ENCODE measurements at regions not wholly inside any gene's neighbourhood (a gene's known extent, or its start where the extent isn't known, plus 50 kb on each side); places are given as distances from the start of the nearest gene placed in this dataset.
"Not testable (repeated sequence)": the region's sequence is repeated elsewhere in the genome, so short reads cannot be mapped to it uniquely, and the experiment has no call there.

DNA sequence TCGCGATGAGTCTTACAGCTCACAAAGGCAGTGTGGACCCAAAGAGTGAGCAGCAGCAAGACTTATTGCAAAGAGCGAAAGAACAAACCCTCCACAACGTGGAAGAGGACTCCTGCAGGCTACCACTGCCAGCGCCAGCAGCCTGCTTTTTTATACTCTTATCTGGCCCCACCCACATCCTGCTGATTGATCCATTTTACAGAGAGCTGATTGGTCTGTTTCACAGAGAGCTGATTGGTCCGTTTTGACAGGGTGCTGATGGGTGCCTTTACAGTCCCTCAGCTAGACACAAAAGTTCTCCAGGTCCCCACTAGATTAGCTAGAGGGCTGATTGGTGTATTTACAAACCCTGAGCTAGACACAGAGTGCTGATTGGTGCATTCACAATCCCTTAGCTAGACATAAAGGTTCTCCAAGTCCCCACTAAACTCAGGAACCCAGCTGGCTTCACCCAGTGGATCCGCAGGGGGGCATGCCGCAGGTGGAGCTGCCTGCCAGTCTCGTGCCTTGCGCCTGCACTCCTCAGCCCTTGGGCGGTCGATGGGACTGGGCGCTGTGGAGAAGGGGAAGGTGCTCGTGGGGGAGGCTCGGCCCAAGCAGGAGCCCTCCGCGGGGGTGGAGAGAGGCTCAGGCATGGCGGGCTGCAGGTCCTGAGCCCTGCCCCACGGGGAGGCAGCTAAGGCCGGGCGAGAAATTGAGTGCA lies 75.7 kb downstream of the QDPR start:
- not testable (repeated sequence) for DNase-seq (ENCODE audit: low spot score)

DNA sequence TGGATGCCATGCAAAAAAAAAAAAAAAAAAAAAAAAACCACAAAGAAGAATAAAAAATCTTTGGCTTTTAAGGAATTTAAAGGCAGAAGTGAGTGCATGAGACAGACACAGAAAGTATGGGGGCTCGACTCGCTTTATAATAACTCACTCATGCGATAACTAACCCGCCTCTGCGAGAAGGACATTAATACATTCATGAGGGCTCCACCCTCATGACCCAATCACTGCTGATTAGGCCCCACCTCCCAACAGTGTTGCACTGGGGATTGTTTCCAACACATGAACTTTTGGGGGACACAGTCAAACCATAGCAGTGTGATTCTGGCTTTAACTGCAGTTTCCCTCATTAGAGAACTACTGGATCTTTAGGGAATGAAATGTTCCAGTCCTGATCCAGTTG lies 78.1 kb downstream of the QDPR start:
- no peak for DNase-seq (ENCODE audit: low spot score)

- no peak for DNase-seq (ENCODE audit: low spot score)
These were observed 83.9 kb downstream of the QDPR start for GRCh38 chr4:17427991-17428390.

DNA sequence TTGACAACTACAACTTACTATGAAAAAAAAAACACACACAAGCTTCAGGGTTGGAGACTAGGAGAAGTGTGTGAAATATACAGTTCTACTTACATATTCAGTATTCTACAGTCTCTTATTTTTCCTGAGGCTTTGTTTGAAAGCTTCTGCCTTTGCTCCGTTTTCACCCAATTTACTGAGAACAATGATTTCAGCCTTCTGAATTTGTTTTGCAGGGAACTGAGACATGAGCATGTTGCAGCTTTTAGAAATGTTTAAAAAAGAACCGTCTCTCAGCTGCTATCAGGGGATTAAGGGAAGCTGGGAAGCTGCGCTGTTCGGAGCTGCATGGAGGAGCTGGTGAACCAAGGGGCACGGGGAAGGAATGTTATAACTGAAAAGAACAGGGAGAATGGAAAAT lies 85.7 kb downstream of the QDPR start:
- no peak for DNase-seq (ENCODE audit: low spot score)

- DNase-seq (ENCODE audit: low spot score): no peak
These were observed 93.9 kb downstream of the QDPR start for GRCh38 chr4:17418010-17418409.

DNA sequence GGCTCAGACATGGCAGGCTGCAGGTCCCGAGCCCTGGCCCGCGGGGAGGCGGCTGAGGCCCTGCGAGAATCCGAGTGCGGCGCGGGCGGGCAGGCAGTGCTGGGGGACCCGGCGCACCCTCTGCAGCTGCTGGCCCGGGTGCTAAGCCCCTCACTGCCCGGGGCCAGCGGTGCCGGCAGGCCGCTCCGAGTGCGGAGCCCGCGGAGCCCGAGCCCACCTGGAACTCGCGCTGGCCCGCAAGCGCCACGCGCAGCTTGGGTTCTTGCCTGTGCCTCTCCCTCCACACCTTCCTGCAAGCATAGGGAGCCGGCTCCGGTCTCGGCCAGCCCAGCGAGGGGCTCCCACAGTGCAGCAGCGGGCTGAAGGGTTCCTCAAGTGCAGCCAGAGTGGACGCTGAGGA lies 97.5 kb downstream of the QDPR start:
- DNase-seq (ENCODE audit: low spot score): no peak

- no peak for DNase-seq (ENCODE audit: low spot score)
These were observed 111.2 kb downstream of the QDPR start for GRCh38 chr4:17400686-17401085.

GRCh38 chr4:17398805-17399204 lies 113.1 kb downstream of the QDPR start:
- no peak for DNase-seq (ENCODE audit: low spot score)

DNA sequence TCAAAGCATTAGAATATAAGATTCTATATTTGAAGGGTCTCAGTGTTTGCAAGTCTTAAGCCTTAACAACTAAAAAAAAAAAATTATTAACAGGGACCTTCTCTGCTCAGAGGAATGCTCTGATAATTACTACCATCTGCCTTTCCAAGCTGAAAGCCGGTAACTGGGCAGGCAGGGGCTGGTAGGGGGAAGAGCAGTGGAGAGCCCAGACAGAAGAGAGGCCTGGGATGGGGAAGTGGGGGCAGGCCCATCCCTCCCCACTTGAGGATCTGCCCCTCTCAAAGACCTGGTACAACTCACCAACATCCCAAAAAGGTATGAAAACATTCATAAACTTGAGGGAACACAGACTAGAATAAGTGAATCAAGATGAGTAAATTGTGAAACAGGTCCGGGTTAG lies 113.9 kb downstream of the QDPR start:
- DNase-seq (ENCODE audit: low spot score): no peak

- DNase-seq (ENCODE audit: low spot score): no peak
These were observed 114.3 kb downstream of the QDPR start for GRCh38 chr4:17397611-17398010.

DNA sequence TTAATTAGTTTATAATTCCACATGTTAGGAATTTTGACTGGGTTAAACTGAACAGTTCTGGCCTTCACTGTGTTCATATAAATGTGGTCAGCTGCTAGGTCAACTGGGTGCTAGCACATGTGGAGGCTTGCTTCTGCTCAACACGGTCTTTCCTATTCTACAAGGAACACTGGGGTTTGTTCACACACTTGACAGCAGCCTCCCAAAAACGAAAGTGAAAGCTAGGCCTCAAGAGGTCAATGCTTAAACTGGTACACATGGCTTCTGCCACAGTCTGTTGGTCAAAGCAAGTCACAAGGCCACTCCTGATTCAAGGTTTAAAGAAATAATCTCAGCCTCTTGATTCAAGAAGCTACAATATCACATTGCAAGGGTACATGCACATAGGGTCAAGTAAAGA lies 126.5 kb downstream of the QDPR start:
- peak; percentile 22 for DNase-seq (ENCODE audit: low spot score)

DNA sequence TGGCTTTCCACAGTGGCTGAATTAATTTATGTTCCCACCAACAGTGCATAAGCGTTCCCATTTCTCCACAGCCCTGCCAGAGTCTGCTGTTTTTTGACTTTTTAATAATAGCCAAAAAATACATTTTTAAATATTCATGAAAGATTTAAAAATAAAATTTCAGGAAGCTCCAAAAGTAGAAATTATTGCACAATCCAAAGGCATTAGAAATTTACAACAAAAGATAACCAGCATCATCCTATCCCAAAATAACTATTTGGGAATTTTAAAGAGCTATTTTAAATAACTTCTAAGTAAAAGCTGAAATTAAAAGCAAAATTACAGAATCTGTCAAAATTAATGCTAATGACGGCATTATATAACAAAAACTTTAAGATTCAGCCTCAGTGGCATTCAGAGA lies 131.5 kb downstream of the QDPR start:
- DNase-seq (ENCODE audit: low spot score): no peak

DNA sequence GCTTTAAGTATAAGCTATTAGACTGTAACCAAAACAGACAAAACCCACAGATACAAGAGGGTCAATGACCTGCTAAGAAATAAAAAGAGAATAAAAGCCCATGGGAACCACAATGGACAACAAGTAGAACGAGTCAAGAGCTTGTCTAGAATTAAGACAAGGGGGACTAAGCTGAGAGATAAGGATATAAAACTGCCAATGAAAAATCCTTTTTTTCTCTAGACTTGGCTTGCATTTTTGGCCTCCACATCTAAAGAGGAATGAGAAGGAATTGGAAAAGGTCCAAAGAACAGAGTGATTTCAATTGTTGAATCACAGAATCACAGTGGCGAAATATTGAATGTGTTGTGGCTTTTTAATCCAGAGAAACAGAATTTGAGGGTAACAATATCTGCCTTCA lies 135.7 kb downstream of the QDPR start:
- DNase-seq (ENCODE audit: low spot score): no peak

DNA sequence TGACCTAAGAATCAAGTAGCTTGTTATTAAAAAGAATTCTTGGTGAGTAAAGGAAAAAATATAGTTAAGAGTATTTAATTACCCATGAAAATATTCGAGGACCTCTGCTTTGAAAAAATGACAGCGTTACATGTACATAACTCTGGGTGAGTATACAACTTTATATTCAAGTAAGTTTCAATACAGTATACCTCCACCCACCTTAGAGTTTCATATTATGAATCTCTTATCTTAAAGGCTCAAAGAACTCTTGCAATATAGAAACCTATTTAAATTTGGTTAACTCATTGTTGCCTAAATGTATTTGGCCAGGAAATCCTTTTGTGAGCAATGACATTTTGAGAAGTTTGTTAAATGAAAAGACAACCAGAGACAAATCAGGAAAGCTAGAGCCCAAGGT lies 138.2 kb downstream of the QDPR start:
- DNase-seq (ENCODE audit: low spot score): no peak

- DNase-seq (ENCODE audit: low spot score): no peak
These were observed 141.1 kb downstream of the QDPR start for GRCh38 chr4:17370818-17371217.

DNA sequence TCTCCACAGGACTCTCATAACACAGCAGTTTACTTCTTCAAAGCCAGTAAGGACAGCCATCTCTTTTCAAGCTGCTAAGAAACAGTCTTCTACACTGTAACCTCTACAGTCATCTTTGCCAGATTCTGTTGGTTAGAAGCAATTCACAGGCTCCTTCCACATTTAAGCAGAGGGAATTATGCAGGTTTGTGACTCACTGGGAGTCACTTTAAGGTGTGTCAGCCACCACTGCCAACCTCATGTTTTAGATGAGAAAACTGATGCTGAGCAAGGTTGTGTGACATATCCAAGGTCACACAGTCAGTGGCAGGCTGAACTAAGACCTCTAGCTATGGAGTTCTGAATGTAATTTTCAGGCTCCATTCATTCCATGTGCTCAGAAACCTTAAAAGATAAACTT lies 143.5 kb downstream of the QDPR start:
- DNase-seq (ENCODE audit: low spot score): no peak

GRCh38 chr4:17367201-17367600 lies 144.7 kb downstream of the QDPR start:
- no peak for DNase-seq (ENCODE audit: low spot score)

DNA sequence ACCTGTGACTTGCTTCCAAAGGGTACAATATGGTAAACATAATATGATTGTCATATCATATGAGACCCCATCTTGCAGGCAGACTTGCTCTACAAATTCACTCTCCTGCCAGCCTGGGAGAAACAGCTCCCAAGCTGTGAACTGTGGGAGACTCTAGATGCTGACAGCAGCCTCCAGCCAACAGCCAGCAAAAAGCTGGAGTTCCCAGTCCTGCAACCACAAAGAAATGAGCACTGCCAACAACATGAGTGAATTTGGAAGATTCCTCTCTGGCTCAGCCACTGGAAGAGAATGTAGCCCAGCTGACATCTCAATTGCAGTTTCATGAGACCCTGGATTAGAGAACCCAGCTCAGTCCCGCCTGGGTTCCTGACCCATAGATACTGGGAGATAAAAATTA lies 145.4 kb downstream of the QDPR start:
- no peak for DNase-seq (ENCODE audit: low spot score)

DNA sequence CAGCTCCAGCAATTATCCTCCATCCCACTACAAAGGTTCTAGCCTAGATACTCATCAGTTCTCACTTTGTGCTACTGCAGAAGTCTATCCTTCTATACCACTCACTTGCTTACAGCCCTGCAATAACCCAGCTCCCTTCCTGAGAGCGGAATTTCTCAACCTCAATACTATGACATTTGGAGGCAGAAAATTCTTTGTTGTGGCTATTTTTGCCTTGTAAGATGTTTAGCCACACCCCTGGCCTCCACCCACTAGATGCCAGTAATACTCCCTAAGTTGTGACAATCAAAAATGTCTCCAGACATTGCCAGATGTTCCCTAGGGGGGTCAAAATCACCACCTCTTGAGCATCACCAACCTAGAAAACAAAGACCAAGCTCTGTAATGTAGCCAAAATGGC lies 149.5 kb downstream of the QDPR start:
- no peak for DNase-seq (ENCODE audit: low spot score)

DNA sequence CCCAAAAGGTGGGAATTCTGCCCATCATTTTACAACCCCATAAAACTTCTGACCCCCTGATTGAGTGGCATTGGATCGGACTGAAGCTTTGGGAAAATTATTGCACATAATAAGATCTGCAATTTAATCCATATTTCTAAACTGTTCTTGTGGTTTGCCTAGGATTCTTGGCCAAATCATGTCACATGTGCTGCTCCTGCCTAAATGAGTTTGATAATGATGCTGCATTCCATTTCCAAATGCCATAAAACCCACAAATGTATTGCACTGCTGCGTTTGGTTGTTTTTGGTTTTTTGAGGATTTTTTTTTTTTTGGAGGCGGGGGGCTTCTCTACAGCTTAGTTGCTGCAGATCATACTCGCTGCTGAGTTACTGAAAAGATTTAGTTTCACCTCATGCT lies 153.6 kb downstream of the QDPR start:
- no peak for DNase-seq (ENCODE audit: low spot score)

DNA sequence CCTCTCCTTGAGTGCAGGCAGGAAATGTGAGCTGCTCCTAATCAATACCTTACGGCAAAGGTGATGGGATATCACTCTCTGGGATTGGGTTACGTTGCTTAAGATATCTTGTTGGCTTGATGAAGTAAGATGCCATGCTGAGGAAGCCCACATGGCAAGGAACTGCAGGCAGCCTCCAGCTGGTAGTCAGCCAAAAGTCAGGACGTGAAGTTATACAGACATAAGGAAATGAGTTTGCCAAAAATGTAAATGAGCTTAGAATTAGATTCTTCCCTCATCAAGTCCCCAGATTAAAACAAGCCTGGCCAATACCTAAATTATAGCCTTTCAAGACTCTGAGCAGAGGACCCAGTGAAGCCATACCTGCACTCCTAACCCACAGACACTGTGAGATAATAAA lies 155.0 kb downstream of the QDPR start:
- DNase-seq (ENCODE audit: low spot score): no peak

GRCh38 chr4:17352357-17352756 lies 159.5 kb downstream of the QDPR start:
- DNase-seq (ENCODE audit: low spot score): no peak

DNA sequence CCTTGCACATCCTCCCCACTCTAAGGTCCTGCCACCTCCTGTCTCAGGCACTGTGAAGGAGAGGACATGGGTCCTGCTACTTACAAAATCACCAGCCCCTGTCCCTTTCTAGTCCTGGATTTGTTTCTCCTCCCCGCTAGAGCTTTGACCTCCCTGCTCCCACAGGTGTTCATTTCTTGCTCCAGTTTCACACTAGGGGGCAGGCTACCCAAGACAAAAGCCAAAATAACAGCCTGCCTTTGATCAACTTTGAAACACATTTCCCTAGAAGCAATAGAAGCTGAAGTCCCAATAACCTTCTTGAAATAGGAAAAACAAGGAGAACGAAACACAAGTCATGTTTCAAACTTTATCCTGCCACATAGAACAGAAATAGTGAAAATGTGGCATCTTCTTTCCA lies 164.4 kb downstream of the QDPR start:
- peak; percentile 55 for DNase-seq (ENCODE audit: low spot score)

DNA sequence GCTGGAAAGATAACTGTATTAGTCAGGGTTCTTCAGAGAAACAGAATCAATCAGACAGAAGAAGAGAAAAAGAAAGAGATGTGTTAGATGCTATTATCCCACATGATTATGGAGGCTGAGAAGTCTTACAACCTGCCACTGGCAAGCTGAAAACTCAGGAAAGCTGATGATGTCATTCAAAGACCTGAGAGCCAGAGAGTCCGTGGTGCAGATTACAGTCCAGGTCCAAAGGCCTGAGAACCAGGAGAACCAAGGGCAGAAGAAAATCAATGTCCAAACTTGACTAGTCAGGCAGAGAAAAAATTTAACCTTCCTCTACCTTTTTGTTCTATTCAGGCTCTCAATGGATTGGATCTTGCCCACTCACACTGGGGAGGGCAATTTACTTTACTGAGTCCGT lies 172.5 kb downstream of the QDPR start:
- DNase-seq (ENCODE audit: low spot score): no peak

- no peak for DNase-seq (ENCODE audit: low spot score)
These were observed 174.9 kb downstream of the QDPR start for GRCh38 chr4:17336986-17337385.
